ENCODE measurements at regions not wholly inside any gene's neighbourhood (a gene's known extent, or its start where the extent isn't known, plus 50 kb on each side); places are given as distances from the start of the nearest gene placed in this dataset.
A peak's percentile ranks its signal among the peaks of the same experiment; 100 is the strongest.

- Histone ChIP-seq H3K27ac (ENCODE audit: poor library complexity, severe bottlenecking) (peak overlapping the region; percentile 38), H3K36me3 (ENCODE audit: low read depth) (no peaks in the 10 kb centered on the region), H3K9me3 (ENCODE audit: severe bottlenecking) (no peaks in the 10 kb centered on the region), H3K4me1 (ENCODE audit: insufficient read depth, poor library complexity, severe bottlenecking) (peaks cover 21% of the 10 kb centered on the region), H3K27me3 (ENCODE audit: insufficient read depth, poor library complexity, severe bottlenecking) (no peaks in the 10 kb centered on the region), H3K4me3 (ENCODE audit: severe bottlenecking) (no peak overlapping the region)
- ATAC-seq (ENCODE audit: low read depth) (peak; percentile 50; the same call in 1 of the 3 replicates), DNase-seq (ENCODE audit: low spot score) (no peak)
- TF ChIP-seq CTCF (IDR thresholded peaks at IDR 0.05; ENCODE audit: poor library complexity, severe bottlenecking), result no peak
Observed at GRCh38 chr5:29263915-29264351, 1929.6 kb upstream of the CDH6 start.

- Histone ChIP-seq H3K27me3 (ENCODE audit: insufficient read depth, poor library complexity, severe bottlenecking) (no peaks in the 10 kb centered on the region), H3K4me1 (ENCODE audit: insufficient read depth, poor library complexity, severe bottlenecking) (peaks cover 21% of the 10 kb centered on the region), H3K9me3 (ENCODE audit: severe bottlenecking) (no peaks in the 10 kb centered on the region), H3K27ac (ENCODE audit: poor library complexity, severe bottlenecking) (peak overlapping the region; percentile 38), H3K4me3 (ENCODE audit: severe bottlenecking) (no peak overlapping the region), H3K36me3 (ENCODE audit: low read depth) (no peaks in the 10 kb centered on the region)
- ATAC-seq (ENCODE audit: low read depth) (peak; percentile 99), DNase-seq (ENCODE audit: low spot score) (no peak)
- TF ChIP-seq CTCF (IDR thresholded peaks at IDR 0.05; ENCODE audit: poor library complexity, severe bottlenecking), result no peak
Observed at GRCh38 chr5:29262339-29263123, 1931.0 kb upstream of the CDH6 start.

GRCh38 chr5:29261213-29261612 lies 1932.3 kb upstream of the CDH6 start:
- ATAC-seq (ENCODE audit: low read depth) (no peak), DNase-seq (ENCODE audit: low spot score) (no peak)
- no peaks in the 10 kb centered on the region for H3K36me3 ChIP-seq (ENCODE audit: low read depth)
- H3K27ac ChIP-seq (ENCODE audit: poor library complexity, severe bottlenecking), result no peak overlapping the region
- peaks cover 21% of the 10 kb centered on the region for H3K4me1 ChIP-seq (ENCODE audit: insufficient read depth, poor library complexity, severe bottlenecking)
- H3K9me3 ChIP-seq (ENCODE audit: severe bottlenecking), result no peaks in the 10 kb centered on the region
- no peak for TF ChIP-seq CTCF (IDR thresholded peaks at IDR 0.05; ENCODE audit: poor library complexity, severe bottlenecking)
- no peaks in the 10 kb centered on the region for H3K27me3 ChIP-seq (ENCODE audit: insufficient read depth, poor library complexity, severe bottlenecking)
- H3K4me3 ChIP-seq (ENCODE audit: severe bottlenecking), result no peak overlapping the region

- no peak overlapping the region for H3K4me3 ChIP-seq (ENCODE audit: severe bottlenecking)
- no peak for DNase-seq (ENCODE audit: low spot score)
- no peak for ATAC-seq (ENCODE audit: low read depth)
- no peaks in the 10 kb centered on the region for H3K9me3 ChIP-seq (ENCODE audit: severe bottlenecking)
- H3K36me3 ChIP-seq (ENCODE audit: low read depth), result no peaks in the 10 kb centered on the region
- no peak for TF ChIP-seq CTCF (IDR thresholded peaks at IDR 0.05; ENCODE audit: poor library complexity, severe bottlenecking)
- H3K27me3 ChIP-seq (ENCODE audit: insufficient read depth, poor library complexity, severe bottlenecking), result no peaks in the 10 kb centered on the region
- no peak overlapping the region for H3K27ac ChIP-seq (ENCODE audit: poor library complexity, severe bottlenecking)
- no peaks in the 10 kb centered on the region for H3K4me1 ChIP-seq (ENCODE audit: insufficient read depth, poor library complexity, severe bottlenecking)
Observed at GRCh38 chr5:29252390-29252789, 1941.1 kb upstream of the CDH6 start.
